GM12874 (cell line): ENCODE measurements at regions not wholly inside any gene's neighbourhood (a gene's known extent, or its start where the extent isn't known, plus 50 kb on each side); places are given as distances from the start of the nearest gene placed in this dataset.

ENCODE experiments used
- CTCF ChIP-seq: IDR thresholded peaks from 2 replicates; pipeline ENCODE4 v1.5.1; 2011; ENCODE audit warnings: low read depth, mild to moderate bottlenecking, control low read depth, low read length, moderate library complexity; ENCODE audit not compliant: insufficient read depth

- TF ChIP-seq CTCF, result no peak
Observed at GRCh38 chr15:96554541-96554940, 224.0 kb downstream of the NR2F2 start.

GRCh38 chr15:96559087-96559486 lies 228.6 kb downstream of the NR2F2 start:
- no peak for TF ChIP-seq CTCF

GRCh38 chr15:96559631-96560030 lies 229.1 kb downstream of the NR2F2 start:
- TF ChIP-seq CTCF, result no peak

GRCh38 chr15:96560246-96560895 lies 229.9 kb downstream of the NR2F2 start:
- TF ChIP-seq CTCF, result no peak

GRCh38 chr15:96561593-96561992 lies 231.1 kb downstream of the NR2F2 start:
- no peak for TF ChIP-seq CTCF

- TF ChIP-seq CTCF, result no peak
Observed at GRCh38 chr15:96564546-96564945, 234.0 kb downstream of the NR2F2 start.

- TF ChIP-seq CTCF, result no peak
Observed at GRCh38 chr15:96565266-96565665, 234.8 kb downstream of the NR2F2 start.
